Lung (tissue), 11 donors: ENCODE measurements at regions not wholly inside any gene's neighbourhood (a gene's known extent, or its start where the extent isn't known, plus 50 kb on each side); places are given as distances from the start of the nearest gene placed in this dataset.

Source experiments
- ATAC-seq: fragments of 200-7000 bp; cut with Tn5 transposase; one replicate; pipeline ENCODE4 v1.9.1; 2020; ENCODE audit warnings: moderate number of reproducible peaks; ENCODE audit not compliant: insufficient read depth, low FRiP score
- DNase-seq, 3 donors: peaks; one replicate each; pipeline ENCODE4 v3.0.0-alpha.2; 2013 to 2017
- H3K27ac ChIP-seq, 2 donors: one replicate each; pipeline ENCODE4 v1.5.1; 2013; ENCODE audit warnings: mild to moderate bottlenecking in 2 of 2, moderate library complexity in 2 of 2, control low read depth in 1 of 2, inconsistent platforms in 1 of 2, low read depth in 1 of 2, low read length in 1 of 2
- H3K27me3 ChIP-seq, 3 donors: one replicate each; pipeline ENCODE4 v1.5.1; 2013; ENCODE audit warnings: low read length in 2 of 3; ENCODE audit not compliant: control insufficient read depth in 3 of 3, insufficient read depth in 3 of 3
- H3K36me3 ChIP-seq, 4 donors: one replicate each; pipeline ENCODE4 v1.5.1; 2013; ENCODE audit warnings: low read length in 4 of 4, mild to moderate bottlenecking in 1 of 4, moderate library complexity in 1 of 4; ENCODE audit not compliant: control insufficient read depth in 4 of 4, insufficient read depth in 4 of 4
- H3K4me1 ChIP-seq, 5 donors: one replicate each; pipeline ENCODE4 v1.5.1; 2013; ENCODE audit warnings: low read length in 5 of 5, mild to moderate bottlenecking in 2 of 5, moderate library complexity in 1 of 5; ENCODE audit not compliant: control insufficient read depth in 5 of 5, insufficient read depth in 5 of 5
- H3K4me3 ChIP-seq: one replicate; pipeline ENCODE4 v1.5.1; 2013; ENCODE audit warnings: mild to moderate bottlenecking, control low read depth, moderate library complexity
- H3K9ac ChIP-seq, 2 donors: one replicate each; pipeline ENCODE4 v1.5.1; 2013; ENCODE audit warnings: low read length in 2 of 2, control low read depth in 1 of 2; ENCODE audit not compliant: insufficient read depth in 1 of 2
- H3K9me3 ChIP-seq, 4 donors: one replicate each; pipeline ENCODE4 v1.5.1; 2013; ENCODE audit warnings: low read length in 3 of 4, mild to moderate bottlenecking in 1 of 4, moderate library complexity in 1 of 4; ENCODE audit not compliant: control insufficient read depth in 4 of 4, insufficient read depth in 3 of 4
- WGBS, 2 donors: extraction: QIAGEN DNeasy Blood & Tissue Kit; methylation state at CpG; one replicate each; pipeline ENCODE4 v1.1.7; 2013; 5-methylcytosine and 5-hydroxymethylcytosine counted together
- TF ChIP-seq, protein P1 (sequence below): IDR thresholded peaks from 2 replicates; pipeline ENCODE4 v1.5.1; 2012; ENCODE audit warnings: mild to moderate bottlenecking; ENCODE audit errors: control extremely low read depth, extremely low read depth
- donor health status: control.
- donor health status: control.
- donor health status: Bipolar disorder and iron deficiency.
- donor health status: healthy.
- donor health status: DM: yes; HTN: yes; CAD: no.

DNA sequence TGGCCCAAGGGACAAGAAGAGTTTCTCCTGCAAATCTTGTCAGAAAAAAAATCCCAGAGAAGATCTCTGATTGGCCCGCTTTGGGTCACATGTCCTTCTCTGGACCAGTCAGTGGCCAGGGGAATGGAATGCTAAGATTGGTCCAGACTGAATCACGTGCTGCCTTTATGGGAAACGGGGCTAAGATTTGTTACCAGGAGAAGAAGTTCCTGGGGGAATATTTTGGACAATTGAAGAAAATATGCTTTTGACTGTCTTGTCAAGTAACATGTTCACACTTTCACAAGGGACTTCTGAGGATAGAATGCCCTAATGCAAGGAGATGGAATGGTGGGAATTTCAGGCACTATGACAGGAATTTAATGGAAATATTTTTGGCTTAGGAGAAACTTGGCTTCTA lies 74.1 kb upstream of the SH3PXD2B start:
- WGBS, 2 donors: 70 to 92% methylated on average over 3 of the region's 3 CpGs
- DNase-seq (no peak), ATAC-seq (no peak)
- Histone ChIP-seq H3K9ac (no peak overlapping the region), H3K36me3 (no peaks in the 10 kb centered on the region), H3K27me3 (no peaks in the 10 kb centered on the region), H3K4me3 (no peak overlapping the region), H3K4me1 (peaks cover 0 to 4% (median 0%) of the 10 kb centered on the region in 5 donors), H3K9me3 (peaks cover 0 to 3% (median 0%) of the 10 kb centered on the region in 4 donors), H3K27ac (peak overlapping the region in 1 of 2 donors; percentile 13)
- TF ChIP-seq, protein P1, sequence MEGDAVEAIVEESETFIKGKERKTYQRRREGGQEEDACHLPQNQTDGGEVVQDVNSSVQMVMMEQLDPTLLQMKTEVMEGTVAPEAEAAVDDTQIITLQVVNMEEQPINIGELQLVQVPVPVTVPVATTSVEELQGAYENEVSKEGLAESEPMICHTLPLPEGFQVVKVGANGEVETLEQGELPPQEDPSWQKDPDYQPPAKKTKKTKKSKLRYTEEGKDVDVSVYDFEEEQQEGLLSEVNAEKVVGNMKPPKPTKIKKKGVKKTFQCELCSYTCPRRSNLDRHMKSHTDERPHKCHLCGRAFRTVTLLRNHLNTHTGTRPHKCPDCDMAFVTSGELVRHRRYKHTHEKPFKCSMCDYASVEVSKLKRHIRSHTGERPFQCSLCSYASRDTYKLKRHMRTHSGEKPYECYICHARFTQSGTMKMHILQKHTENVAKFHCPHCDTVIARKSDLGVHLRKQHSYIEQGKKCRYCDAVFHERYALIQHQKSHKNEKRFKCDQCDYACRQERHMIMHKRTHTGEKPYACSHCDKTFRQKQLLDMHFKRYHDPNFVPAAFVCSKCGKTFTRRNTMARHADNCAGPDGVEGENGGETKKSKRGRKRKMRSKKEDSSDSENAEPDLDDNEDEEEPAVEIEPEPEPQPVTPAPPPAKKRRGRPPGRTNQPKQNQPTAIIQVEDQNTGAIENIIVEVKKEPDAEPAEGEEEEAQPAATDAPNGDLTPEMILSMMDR: no peak

DNA sequence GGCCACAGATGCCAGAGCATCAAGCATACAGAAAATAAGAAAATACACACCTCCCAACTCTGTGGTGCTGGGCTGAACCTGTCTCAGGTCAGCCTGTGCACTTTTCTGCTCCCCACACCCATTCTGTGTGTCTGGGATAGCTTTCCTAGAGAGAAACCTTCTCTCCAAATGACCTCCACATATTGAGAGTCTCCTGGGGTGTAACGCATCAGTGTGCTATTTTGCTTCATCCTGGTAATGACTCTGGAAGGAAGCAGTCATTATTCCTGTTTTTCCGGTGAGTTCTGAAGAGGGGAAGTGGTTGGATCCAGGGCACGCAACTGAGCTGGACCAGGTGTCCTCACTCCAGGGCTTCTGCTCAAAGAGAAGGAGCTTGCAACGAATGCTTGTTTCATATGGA lies 73.2 kb upstream of the SH3PXD2B start:
- H3K27me3 ChIP-seq: no peaks in the 10 kb centered on the region
- no peak for ATAC-seq
- H3K4me1 ChIP-seq: peaks cover 0 to 4% (median 0%) of the 10 kb centered on the region in 5 donors
- TF ChIP-seq, protein P1: no peak
- no peaks in the 10 kb centered on the region for H3K36me3 ChIP-seq
- H3K27ac ChIP-seq: peak overlapping the region; percentile 26 to 28
- peaks cover 0 to 3% (median 0%) of the 10 kb centered on the region in 4 donors for H3K9me3 ChIP-seq
- no peak overlapping the region for H3K4me3 ChIP-seq
- WGBS, 2 donors: 53 to 54% methylated on average over 4 of the region's 4 CpGs
- peak in 1 of 3 donors; percentile 51 for DNase-seq
- no peak overlapping the region for H3K9ac ChIP-seq

DNA sequence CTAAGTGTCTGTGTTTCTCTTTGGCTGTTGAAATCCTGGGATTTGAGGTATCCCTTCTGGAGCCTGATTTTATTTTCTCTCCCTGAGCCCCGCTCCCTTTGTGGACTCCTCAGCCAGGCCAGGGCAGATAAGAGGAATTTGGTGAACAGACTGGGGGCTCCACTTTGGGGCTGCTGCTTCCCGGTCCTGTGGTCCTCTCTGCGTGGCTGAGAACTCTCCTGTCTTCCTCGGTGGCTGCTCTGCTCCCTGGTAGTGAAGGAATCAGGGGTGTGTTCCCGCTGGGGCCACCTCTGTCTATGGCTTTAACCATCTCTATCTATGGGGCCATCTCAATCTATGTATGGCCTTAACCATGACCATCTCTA lies 71.7 kb upstream of the SH3PXD2B start:
- DNase-seq (no peak), ATAC-seq (no peak)
- Histone ChIP-seq H3K36me3 (no peaks in the 10 kb centered on the region), H3K4me1 (peaks cover 0 to 4% (median 0%) of the 10 kb centered on the region in 5 donors), H3K27me3 (no peaks in the 10 kb centered on the region), H3K9me3 (peaks cover 0 to 7% (median 2%) of the 10 kb centered on the region in 4 donors), H3K4me3 (no peak overlapping the region), H3K27ac (no peak overlapping the region), H3K9ac (no peak overlapping the region)
- TF ChIP-seq, protein P1: no peak
- 88 to 99% methylated on average over 5 of the region's 5 CpGs for whole genome bisulfite sequencing, 2 donors
